ENCODE measurements at regions not wholly inside any gene's neighbourhood (a gene's known extent, or its start where the extent isn't known, plus 50 kb on each side); places are given as distances from the start of the nearest gene placed in this dataset.

DNA sequence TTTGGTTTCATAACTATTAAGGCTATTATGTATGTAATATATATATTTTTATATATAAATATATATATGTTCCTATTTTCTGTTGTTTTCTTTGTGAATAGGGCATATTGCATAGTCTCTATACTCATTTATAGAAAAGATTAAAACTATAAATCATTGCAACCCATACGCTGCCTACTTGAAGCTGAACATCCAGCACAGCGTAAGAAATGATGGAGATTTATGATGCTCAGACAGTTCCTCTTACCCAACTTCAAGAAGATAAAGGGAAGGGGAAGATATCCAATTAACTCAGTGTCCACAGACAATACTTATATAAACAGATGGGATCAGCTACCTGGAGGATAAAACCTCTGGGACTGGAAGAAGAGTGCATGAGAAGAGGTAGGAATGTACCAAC, 791.7 kb downstream of the FAM181B start:
- TF ChIP-seq, protein P1, sequence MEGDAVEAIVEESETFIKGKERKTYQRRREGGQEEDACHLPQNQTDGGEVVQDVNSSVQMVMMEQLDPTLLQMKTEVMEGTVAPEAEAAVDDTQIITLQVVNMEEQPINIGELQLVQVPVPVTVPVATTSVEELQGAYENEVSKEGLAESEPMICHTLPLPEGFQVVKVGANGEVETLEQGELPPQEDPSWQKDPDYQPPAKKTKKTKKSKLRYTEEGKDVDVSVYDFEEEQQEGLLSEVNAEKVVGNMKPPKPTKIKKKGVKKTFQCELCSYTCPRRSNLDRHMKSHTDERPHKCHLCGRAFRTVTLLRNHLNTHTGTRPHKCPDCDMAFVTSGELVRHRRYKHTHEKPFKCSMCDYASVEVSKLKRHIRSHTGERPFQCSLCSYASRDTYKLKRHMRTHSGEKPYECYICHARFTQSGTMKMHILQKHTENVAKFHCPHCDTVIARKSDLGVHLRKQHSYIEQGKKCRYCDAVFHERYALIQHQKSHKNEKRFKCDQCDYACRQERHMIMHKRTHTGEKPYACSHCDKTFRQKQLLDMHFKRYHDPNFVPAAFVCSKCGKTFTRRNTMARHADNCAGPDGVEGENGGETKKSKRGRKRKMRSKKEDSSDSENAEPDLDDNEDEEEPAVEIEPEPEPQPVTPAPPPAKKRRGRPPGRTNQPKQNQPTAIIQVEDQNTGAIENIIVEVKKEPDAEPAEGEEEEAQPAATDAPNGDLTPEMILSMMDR (IDR thresholded peaks at IDR 0.05) = no peak
- no peak for TF ChIP-seq POLR2A (IDR thresholded peaks at IDR 0.05)

Measured in Peyer's patch (tissue), 4 donors.